ENCODE measurements at regions not wholly inside any gene's neighbourhood (a gene's known extent, or its start where the extent isn't known, plus 50 kb on each side); places are given as distances from the start of the nearest gene placed in this dataset.

DNA sequence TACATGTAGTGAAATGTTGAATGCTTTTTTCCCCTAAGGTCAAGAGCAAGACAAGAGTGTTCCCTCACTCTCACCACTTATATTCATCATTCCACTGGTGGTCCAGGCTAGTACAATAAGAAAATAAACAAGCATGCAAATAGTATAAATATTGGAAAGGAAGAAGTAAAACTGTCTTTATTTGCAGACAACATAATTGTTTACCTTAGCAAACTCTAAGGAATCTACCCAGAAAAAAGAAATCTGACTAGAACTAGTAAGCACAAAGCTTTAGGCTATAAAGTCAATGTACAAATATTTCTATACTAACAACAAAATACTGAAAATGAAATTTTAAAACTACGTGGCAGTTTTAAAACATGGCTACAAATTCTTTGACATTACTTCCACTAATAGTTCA is 101.7 kb downstream of the CYB561 start:
- TF ChIP-seq, protein P1, sequence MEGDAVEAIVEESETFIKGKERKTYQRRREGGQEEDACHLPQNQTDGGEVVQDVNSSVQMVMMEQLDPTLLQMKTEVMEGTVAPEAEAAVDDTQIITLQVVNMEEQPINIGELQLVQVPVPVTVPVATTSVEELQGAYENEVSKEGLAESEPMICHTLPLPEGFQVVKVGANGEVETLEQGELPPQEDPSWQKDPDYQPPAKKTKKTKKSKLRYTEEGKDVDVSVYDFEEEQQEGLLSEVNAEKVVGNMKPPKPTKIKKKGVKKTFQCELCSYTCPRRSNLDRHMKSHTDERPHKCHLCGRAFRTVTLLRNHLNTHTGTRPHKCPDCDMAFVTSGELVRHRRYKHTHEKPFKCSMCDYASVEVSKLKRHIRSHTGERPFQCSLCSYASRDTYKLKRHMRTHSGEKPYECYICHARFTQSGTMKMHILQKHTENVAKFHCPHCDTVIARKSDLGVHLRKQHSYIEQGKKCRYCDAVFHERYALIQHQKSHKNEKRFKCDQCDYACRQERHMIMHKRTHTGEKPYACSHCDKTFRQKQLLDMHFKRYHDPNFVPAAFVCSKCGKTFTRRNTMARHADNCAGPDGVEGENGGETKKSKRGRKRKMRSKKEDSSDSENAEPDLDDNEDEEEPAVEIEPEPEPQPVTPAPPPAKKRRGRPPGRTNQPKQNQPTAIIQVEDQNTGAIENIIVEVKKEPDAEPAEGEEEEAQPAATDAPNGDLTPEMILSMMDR (IDR thresholded peaks at IDR 0.05), result no peak

DNA sequence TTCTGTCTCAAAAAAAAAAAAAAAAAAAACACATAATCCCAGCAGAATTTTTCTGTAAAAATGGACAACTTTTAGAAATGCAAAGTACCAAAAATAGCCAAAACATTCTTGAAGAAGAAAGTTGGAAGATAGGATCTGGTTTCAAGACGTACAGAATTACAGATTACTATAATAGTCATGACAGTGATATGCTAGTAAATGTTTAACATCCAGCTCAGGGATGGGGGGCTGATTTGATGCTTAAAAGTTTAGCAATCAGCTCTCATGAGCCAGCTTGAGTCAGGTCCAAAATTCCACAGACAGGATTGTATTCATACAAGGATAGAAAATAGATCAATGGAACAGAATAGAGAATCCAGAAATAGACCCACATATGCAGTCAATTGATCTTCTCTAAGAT is 100.5 kb downstream of the CYB561 start:
- TF ChIP-seq, protein P1 (IDR thresholded peaks at IDR 0.05), result no peak

DNA sequence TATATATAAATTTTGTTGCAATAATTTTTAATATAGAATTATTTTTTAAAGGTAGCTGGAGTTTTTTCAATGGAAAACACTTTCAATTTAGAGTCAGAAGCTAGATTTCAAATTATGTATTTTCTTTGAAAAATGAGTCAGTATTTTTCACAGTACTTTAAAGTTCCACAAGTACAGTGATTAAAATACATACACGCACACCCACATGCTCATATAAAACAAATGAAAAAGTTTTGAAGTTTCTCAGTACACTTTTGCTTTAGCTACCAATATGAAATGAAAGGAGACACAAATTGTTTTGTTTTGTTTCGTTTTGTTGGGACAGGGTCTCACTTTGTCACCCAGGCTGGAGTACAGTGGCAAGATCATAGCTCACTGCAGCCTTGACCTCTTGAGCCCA is 98.6 kb downstream of the CYB561 start:
- TF ChIP-seq, protein P1 (IDR thresholded peaks at IDR 0.05), result no peak

DNA sequence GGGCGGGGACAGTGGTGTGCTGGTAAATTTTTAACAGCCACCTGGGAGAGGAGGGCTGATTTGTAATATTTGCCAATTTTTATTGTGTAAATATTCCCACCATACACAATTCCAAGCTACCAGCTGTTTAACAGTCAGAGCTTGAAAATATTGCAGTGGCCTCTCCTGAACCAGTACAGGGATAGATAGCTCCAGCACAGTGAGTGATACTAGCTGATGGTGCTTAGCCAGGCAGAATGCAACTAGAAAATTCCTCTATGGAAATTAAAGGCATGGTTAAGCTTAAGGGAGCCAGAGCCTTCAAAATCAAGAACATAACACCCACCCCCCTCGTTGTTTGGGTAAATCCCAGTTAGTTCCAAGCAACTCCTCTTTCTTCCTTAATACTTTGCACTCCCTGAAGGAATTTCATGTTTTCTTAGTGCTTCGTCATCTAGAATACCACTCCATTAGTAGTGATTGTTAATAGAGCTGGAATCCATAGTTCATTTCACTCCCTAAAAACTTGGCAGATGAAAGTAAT is 96.6 kb downstream of the CYB561 start:
- TF ChIP-seq, protein P1 (IDR thresholded peaks at IDR 0.05), result no peak

DNA sequence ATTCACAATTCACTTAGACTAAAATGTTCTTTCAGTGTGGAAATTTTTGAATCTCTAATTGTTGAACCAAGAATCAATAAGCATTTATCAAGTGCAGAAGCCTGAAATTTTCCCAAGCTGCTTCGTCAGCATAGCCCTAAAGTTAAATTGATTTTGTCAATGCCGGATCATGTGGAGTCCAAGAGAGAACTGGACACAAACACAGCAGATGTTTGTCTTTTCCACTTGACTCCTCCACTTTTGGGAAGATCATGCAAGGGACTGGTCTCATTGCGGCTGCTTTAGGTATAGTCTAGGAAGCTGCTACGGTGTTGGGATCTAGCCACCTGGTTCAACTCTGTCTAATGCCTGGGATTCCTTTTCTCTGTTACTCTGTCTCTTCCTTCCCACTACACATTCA is 95.7 kb downstream of the CYB561 start:
- TF ChIP-seq, protein P1 (IDR thresholded peaks at IDR 0.05), result no peak

DNA sequence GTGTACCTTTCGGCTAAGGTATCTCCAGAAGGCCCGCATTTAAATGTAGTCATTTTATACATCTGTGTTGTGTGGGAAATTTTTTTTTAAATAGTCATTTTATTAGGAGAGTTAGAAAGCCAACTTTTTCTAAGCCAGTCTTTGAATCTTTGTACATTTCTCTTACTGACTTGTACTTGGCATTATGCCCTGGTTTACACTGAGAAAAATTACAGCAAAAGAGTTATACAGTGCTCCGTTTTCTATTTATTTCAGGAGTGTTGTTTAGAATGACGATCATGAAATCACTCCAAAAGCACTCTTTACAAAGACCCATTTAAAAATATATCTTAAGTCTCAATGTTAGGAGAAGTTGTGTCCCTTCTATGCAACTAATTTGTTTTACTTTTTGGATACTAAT is 91.8 kb downstream of the CYB561 start:
- TF ChIP-seq, protein P1 (IDR thresholded peaks at IDR 0.05), result no peak

DNA sequence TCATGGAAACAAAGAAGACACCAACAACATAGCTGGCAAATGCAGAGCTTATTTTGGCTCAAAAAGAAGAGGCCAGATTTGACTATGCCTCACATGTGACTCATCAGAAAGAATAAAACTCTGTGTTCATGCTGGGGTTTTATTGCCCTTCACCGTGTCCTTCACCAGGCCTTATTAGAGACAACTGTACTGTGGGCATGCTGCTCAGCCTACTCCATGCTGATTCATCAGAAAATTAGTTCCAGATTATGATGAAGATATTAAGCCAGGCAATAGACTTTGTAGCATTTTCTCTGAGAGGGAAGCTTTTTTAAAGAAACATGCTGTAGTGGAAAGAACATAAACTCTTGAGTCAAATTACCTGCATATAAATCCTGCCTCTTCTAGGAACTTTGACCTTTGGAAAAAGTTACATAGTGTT is 89.8 kb downstream of the CYB561 start:
- TF ChIP-seq, protein P1 (IDR thresholded peaks at IDR 0.05), result no peak

Data from LNCAP (cell line).